ENCODE measurements at regions not wholly inside any gene's neighbourhood (a gene's known extent, or its start where the extent isn't known, plus 50 kb on each side); places are given as distances from the start of the nearest gene placed in this dataset.

DNA sequence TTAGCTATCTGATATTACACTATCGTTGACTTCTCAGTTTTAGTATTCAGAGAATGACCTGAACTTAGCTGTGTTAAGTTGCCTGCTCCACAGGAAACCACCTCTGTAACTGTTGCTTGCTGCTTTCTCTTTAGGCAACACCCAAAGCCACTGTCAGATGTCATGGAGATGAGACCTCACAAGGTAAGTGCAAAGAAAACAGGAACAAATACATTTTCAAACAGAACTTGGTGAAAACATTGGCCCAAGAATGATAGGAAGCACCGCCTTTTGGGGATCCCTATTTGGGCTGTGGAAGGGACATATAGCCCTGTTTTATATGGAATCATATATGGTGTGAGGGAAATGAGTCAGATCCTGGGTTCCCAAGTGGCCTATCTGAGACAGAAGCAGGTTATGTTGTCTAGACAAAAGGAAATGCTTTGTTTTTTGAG lies 143.4 kb downstream of the UBE2E3 start:
- TF ChIP-seq, protein P1, sequence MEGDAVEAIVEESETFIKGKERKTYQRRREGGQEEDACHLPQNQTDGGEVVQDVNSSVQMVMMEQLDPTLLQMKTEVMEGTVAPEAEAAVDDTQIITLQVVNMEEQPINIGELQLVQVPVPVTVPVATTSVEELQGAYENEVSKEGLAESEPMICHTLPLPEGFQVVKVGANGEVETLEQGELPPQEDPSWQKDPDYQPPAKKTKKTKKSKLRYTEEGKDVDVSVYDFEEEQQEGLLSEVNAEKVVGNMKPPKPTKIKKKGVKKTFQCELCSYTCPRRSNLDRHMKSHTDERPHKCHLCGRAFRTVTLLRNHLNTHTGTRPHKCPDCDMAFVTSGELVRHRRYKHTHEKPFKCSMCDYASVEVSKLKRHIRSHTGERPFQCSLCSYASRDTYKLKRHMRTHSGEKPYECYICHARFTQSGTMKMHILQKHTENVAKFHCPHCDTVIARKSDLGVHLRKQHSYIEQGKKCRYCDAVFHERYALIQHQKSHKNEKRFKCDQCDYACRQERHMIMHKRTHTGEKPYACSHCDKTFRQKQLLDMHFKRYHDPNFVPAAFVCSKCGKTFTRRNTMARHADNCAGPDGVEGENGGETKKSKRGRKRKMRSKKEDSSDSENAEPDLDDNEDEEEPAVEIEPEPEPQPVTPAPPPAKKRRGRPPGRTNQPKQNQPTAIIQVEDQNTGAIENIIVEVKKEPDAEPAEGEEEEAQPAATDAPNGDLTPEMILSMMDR (IDR thresholded peaks at IDR 0.05; ENCODE audit: insufficient read depth, low read depth, low read length) = no peak
- TF ChIP-seq EZH2 (IDR thresholded peaks at IDR 0.05; ENCODE audit: insufficient read depth, low read length) = no peak

All from astrocyte (in vitro differentiated cells and primary cell).